Naive thymus-derived CD8-positive, alpha-beta T cell (primary cell): ENCODE measurements at regions not wholly inside any gene's neighbourhood (a gene's known extent, or its start where the extent isn't known, plus 50 kb on each side); places are given as distances from the start of the nearest gene placed in this dataset.
"Not testable (repeated sequence)": the region's sequence is repeated elsewhere in the genome, so short reads cannot be mapped to it uniquely, and the experiment has no call there.

Experiments
- ATAC-seq, 2 donors: fragments of 150-1000 bp; cut with Tn5 transposase in 1 of 2; sonication (Bioruptor Pico), chemical (Tn5 transposase) in 1 of 2; 1 replicate in 1 of 2; 2 replicates in 1 of 2; pipeline ENCODE4 v1.10.0; 2021; ENCODE audit warnings: mild to moderate bottlenecking in 2 of 2, moderate library complexity in 2 of 2
- POLR2A ChIA-PET: fragments of 350-600 bp; sonication (Branson Sonifier 250); formaldehyde crosslinking; loops from one replicate; lab custom pipeline; 2021; ENCODE audit warnings: antibody characterized with exemption; lab: Charles Lee
- DNase-seq, 10 donors: peaks; one replicate each; pipeline versions ENCODE4 v3.0.0 to v3.0.0-alpha.2; 2020 to 2022
- H3K27ac Mint-ChIP-seq, 10 donors: one replicate each; pipeline ENCODE4 v1.8.0; 2020 to 2022; ENCODE audit warnings: mild to moderate bottlenecking in 10 of 10, mixed read lengths in 10 of 10, moderate library complexity in 4 of 10, inconsistent platforms in 1 of 10
- H3K27me3 Mint-ChIP-seq, 5 donors: one replicate each; pipeline ENCODE4 v1.8.0; 2021 to 2022; ENCODE audit warnings: mixed read lengths in 5 of 5
- H3K36me3 Mint-ChIP-seq, 3 donors: one replicate each; pipeline ENCODE4 v1.8.0; 2020 to 2022; ENCODE audit warnings: mixed read lengths in 3 of 3, mild to moderate bottlenecking in 2 of 3, inconsistent platforms in 1 of 3
- H3K4me1 Mint-ChIP-seq, 4 donors: one replicate each; pipeline ENCODE4 v1.8.0; 2021 to 2022; ENCODE audit warnings: mixed read lengths in 4 of 4
- H3K4me3 Mint-ChIP-seq, 10 donors: one replicate each; pipeline ENCODE4 v1.8.0; 2020 to 2022; ENCODE audit warnings: mild to moderate bottlenecking in 10 of 10, mixed read lengths in 10 of 10, moderate library complexity in 6 of 10, inconsistent platforms in 1 of 10
- H3K9me3 Mint-ChIP-seq, 9 donors: one replicate each; pipeline ENCODE4 v1.8.0; 2020 to 2022; ENCODE audit warnings: mixed read lengths in 9 of 9, mild to moderate bottlenecking in 3 of 9, inconsistent platforms in 1 of 9, moderate library complexity in 1 of 9

DNA sequence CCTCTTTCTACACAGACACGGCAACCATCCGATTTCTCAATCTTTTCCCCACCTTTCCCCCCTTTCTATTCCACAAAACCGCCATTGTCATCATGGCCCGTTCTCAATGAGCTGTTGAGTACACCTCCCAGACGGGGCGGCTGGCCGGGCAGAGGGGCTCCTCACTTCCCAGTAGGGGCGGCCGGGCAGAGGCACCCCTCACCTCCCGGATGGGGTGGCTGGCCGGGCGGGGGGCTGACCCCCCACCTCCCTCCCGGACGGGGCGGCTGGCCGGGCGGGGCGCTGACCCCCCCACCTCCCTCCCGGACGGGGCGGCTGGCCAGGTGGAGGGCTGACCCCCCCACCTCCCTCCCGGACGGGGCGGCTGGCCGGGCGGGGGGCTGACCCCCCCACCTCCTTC, 168.0 kb upstream of the SPRED2 start:
- H3K27ac Mint-ChIP-seq, DNase-seq, H3K4me3 Mint-ChIP-seq, POLR2A ChIA-PET, H3K9me3 Mint-ChIP-seq, H3K36me3 Mint-ChIP-seq, ATAC-seq: not testable (repeated sequence)
- Mint-ChIP-seq H3K4me1 (peaks cover 0 to 21% (median 0%) of the 10 kb centered on the region in 4 donors), H3K27me3 (peaks cover 5 to 12% (median 10%) of the 10 kb centered on the region in 5 donors)

DNA sequence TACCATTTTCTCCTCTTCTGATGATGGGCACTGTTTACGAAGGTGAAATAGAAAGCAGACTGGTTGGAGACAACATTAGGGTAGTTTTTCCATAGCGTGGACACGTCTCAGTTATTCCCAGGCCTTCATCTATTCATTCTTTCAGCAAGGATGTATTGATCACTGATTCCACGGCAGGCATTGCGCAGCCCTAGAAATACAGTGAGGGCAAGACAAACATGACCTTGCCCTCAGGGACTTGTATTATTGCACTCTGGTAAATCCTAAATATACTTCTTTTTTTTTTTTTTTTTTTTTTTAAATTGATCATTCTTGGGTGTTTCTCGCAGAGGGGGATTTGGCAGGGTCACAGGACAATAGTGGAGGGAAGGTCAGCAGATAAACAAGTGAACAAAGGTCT, 167.3 kb upstream of the SPRED2 start:
- Mint-ChIP-seq H3K4me3 (no peak overlapping the region), H3K27ac (no peak overlapping the region), H3K27me3 (peaks cover 5 to 12% (median 10%) of the 10 kb centered on the region in 5 donors), H3K9me3 (peaks cover 0 to 4% (median 0%) of the 10 kb centered on the region in 9 donors), H3K36me3 (no peaks in the 10 kb centered on the region), H3K4me1 (peaks cover 0 to 14% (median 0%) of the 10 kb centered on the region in 4 donors)
- POLR2A ChIA-PET = no interaction called here
- ATAC-seq (no peak), DNase-seq (no peak)

DNA sequence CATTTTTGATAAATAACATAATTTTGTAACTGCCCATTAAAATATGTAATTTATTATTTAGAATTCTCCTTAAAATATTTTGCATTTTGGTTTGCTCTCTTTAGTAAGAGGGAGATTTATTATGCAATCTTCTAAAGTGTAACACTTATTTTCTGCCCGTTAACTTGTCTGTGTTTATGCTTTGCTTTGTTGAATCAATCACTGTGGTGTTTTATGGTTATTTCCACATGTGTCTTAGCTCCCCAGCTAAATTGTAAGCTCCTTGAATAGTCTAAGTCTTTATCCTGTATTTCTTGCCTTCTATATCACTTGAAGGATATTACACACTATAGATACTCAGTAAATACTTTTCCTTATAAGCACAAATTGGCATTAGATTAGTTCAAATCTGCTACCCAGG, 166.6 kb upstream of the SPRED2 start:
- Mint-ChIP-seq H3K9me3 (peaks cover 0 to 11% (median 0%) of the 10 kb centered on the region in 9 donors), H3K27me3 (peaks cover 5 to 12% (median 10%) of the 10 kb centered on the region in 5 donors), H3K36me3 (peaks cover 0 to 2% (median 0%) of the 10 kb centered on the region in 3 donors), H3K4me3 (no peak overlapping the region), H3K4me1 (peaks cover 0 to 7% (median 0%) of the 10 kb centered on the region in 4 donors), H3K27ac (no peak overlapping the region)
- DNase-seq (no peak), ATAC-seq (no peak)
- POLR2A ChIA-PET = no interaction called here

DNA sequence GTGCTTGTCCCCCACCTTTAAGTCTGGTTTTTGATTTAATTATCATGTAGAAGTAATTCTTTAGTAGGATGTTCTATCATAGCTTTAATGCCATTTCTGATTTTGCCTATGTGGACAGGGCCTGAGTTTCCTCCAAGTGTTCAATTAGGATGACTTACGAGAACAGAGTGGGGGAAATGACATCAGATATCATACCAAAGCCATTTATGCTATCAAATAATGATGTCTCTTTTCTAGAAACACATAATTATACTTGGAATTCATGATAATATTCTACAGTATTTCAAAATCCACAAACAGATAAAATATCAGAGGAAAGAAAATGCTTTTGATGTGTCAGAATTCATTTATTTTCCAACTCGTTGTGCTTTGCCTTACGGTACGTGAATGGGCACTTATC, 165.9 kb upstream of the SPRED2 start:
- POLR2A ChIA-PET = no interaction called here
- ATAC-seq (no peak), DNase-seq (no peak)
- Mint-ChIP-seq H3K27me3 (peaks cover 5 to 12% (median 10%) of the 10 kb centered on the region in 5 donors), H3K27ac (no peak overlapping the region), H3K4me3 (no peak overlapping the region), H3K36me3 (peaks cover 0 to 2% (median 0%) of the 10 kb centered on the region in 3 donors), H3K9me3 (peaks cover 0 to 13% (median 0%) of the 10 kb centered on the region in 9 donors), H3K4me1 (peaks cover 0 to 6% (median 0%) of the 10 kb centered on the region in 4 donors)

DNA sequence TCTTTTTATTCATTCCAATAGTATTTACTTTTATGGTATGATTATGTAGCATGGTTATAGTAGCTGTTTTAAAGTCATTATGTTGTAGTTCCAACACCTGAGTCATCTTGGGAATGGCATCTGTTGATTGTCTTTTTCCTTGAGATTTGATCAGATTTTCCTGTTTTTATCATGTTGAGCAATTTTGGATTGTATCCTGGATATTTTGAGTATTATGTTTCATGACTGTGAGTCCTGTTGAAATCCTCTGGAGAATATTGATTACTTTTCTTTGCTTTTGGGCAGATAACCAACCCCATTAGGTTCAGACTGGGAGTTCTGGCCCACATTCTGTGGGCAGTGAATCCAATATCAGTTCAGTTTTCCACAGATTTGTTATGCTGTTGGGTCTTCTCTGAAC, 163.2 kb upstream of the SPRED2 start:
- Mint-ChIP-seq H3K9me3 (peaks cover 0 to 13% (median 0%) of the 10 kb centered on the region in 9 donors), H3K4me3 (no peak overlapping the region), H3K36me3 (peaks cover 0 to 2% (median 0%) of the 10 kb centered on the region in 3 donors), H3K27ac (no peak overlapping the region), H3K27me3 (peaks cover 5 to 16% (median 10%) of the 10 kb centered on the region in 5 donors), H3K4me1 (no peaks in the 10 kb centered on the region)
- DNase-seq = no peak
- POLR2A ChIA-PET = no interaction called here
- no peak for ATAC-seq

DNA sequence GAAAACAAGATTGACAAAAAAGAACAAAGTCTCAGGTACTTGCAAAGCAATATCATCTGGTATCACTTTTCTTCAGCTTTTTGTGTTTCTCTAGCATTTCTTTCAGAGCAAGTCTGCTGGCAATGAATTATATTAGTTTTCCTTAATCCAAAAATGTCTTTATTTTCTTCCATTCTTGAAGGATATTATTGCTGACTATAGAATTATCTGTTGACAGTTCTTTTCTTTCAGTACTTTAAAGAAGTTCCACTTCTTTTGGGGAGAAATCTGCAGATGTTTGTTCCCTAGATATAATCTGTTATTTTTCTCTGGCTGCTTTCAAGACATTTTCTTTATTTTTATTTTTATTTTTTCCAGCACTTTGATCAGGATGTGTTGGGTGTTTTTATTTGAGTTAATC, 161.8 kb upstream of the SPRED2 start:
- no peak overlapping the region for H3K4me3 Mint-ChIP-seq
- POLR2A ChIA-PET = no interaction called here

DNA sequence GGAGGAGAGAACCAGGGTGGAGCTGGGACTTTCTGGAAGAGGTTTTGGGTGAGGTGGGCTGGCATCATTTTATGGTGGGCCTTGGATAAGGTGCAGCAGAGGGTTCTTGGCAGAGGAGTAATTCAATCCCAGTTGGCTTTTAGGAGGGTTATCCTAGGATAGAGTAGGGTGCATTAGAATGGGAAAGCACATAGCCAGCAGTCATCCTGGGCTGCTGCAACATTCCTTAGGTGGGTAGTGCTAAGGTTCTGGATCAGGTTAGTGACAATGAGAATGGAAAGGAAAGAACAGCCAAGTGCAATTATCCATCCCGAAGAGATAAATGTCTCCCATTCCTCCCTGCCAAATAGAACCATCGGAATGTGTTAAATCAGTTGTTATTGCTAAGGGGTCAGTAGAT, 157.3 kb upstream of the SPRED2 start:
- no peak overlapping the region for H3K27ac Mint-ChIP-seq
- POLR2A ChIA-PET = no interaction called here
- H3K27me3 Mint-ChIP-seq = peaks cover 0 to 20% (median 8%) of the 10 kb centered on the region in 5 donors
- DNase-seq = no peak
- no peaks in the 10 kb centered on the region for H3K4me1 Mint-ChIP-seq
- peaks cover 0 to 4% (median 2%) of the 10 kb centered on the region in 3 donors for H3K36me3 Mint-ChIP-seq
- H3K9me3 Mint-ChIP-seq = peaks cover 0 to 18% (median 0%) of the 10 kb centered on the region in 9 donors
- H3K4me3 Mint-ChIP-seq = no peak overlapping the region
- no peak for ATAC-seq

More for the DNA sequence above, 161.8 kb upstream of the SPRED2 start:
- Mint-ChIP-seq H3K9me3 (peaks cover 0 to 13% (median 0%) of the 10 kb centered on the region in 9 donors), H3K4me1 (no peaks in the 10 kb centered on the region), H3K27me3 (peaks cover 6 to 23% (median 10%) of the 10 kb centered on the region in 5 donors), H3K36me3 (peaks cover 0 to 2% (median 0%) of the 10 kb centered on the region in 3 donors), H3K27ac (no peak overlapping the region)
- DNase-seq (no peak), ATAC-seq (no peak)

DNA sequence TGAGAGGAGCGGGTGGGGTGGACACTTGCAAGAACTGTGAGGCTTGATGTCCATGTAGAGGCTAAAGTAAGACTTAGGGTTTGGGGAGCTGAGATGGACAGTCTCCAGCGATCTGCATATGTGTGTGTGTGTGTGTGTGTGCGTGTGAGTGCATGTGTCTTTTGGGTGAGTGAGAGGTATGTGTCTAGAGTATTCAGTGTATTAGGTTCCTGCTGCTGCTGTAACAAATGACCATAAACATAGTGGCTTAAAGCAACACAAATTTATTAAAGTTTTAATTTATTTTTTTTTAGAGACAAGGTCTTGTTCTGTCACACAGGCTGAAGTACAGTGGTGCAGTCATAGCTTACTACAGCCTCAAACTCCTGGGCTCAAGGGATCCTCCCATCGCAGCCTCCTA, 155.4 kb upstream of the SPRED2 start:
- Mint-ChIP-seq H3K36me3 (peaks cover 0 to 4% (median 0%) of the 10 kb centered on the region in 3 donors), H3K4me3 (no peak overlapping the region), H3K27ac (no peak overlapping the region), H3K27me3 (peaks cover 4 to 20% (median 8%) of the 10 kb centered on the region in 5 donors), H3K9me3 (peaks cover 0 to 9% (median 0%) of the 10 kb centered on the region in 9 donors), H3K4me1 (no peaks in the 10 kb centered on the region)
- POLR2A ChIA-PET = no interaction called here
- DNase-seq = no peak
- no peak for ATAC-seq

DNA sequence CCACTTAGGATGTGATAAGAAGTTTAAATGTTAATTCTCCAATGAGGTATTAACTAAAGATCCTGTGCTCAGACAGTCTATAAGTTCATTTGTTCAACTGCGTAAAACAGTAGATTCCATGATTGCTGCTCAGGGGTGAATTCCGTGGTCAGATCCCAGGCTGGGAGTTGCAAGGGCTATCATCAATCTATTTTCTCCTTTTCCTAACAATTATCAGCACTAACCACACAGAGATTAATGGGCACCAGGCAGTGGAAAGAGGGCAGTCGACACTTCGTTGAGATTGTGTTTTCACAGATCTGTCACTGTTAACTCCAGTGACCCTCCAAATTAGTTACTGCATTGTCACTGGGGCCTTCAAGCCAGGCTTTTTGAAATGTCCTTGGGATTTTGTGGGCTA, 154.1 kb upstream of the SPRED2 start:
- DNase-seq (no peak), ATAC-seq (no peak)
- Mint-ChIP-seq H3K9me3 (peaks cover 0 to 9% (median 0%) of the 10 kb centered on the region in 9 donors), H3K4me3 (no peak overlapping the region), H3K27me3 (peaks cover 4 to 20% (median 8%) of the 10 kb centered on the region in 5 donors), H3K27ac (no peak overlapping the region), H3K36me3 (peaks cover 0 to 4% (median 0%) of the 10 kb centered on the region in 3 donors), H3K4me1 (no peaks in the 10 kb centered on the region)
- POLR2A ChIA-PET = no interaction called here

DNA sequence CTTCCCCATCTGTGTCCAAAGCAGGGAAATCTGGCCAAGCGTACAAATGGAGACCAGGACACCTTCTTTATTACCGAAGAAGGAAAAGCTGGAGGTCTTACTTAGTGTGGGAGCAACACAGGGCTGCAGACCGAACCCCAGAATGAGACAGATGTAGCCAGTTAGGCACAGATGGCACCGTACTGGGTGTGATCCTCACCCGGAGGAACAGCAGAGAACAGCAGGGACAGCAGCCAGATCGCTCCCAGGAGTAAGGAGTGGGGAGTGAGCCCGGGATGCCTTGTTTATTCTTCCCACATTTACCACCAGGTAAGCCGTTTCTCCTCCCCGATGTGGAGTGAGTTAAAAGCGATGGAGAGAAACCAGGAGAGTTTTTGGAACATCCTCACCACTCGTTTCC, 150.7 kb upstream of the SPRED2 start:
- H3K9me3 Mint-ChIP-seq = peaks cover 0 to 4% (median 0%) of the 10 kb centered on the region in 9 donors
- DNase-seq (no peak), ATAC-seq (no peak)
- H3K4me3 Mint-ChIP-seq = no peak overlapping the region
- peaks cover 0 to 4% (median 0%) of the 10 kb centered on the region in 3 donors for H3K36me3 Mint-ChIP-seq
- POLR2A ChIA-PET = no interaction called here
- H3K4me1 Mint-ChIP-seq = no peaks in the 10 kb centered on the region
- peaks cover 4 to 17% (median 12%) of the 10 kb centered on the region in 5 donors for H3K27me3 Mint-ChIP-seq
- no peak overlapping the region for H3K27ac Mint-ChIP-seq

DNA sequence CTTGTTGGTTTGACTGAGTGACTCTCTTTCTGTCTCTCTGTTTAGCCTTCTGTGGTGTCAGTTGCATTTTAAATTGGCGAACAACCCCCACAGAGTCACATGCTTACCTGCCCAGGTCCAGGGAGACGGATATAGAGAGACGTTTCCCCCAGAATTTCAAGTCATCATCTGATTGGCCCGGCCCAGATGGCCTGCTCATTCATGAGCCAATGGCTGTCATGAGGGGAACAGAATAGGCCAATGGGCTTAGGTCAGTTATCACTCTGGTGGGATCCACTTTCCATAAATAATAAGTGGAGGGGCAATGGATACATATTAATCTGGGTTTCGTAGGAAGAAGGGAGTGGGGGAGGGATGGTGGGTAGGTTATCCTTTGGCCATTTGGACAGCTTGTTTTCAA, 150.0 kb upstream of the SPRED2 start:
- ATAC-seq (no peak), DNase-seq (no peak)
- Mint-ChIP-seq H3K4me1 (no peaks in the 10 kb centered on the region), H3K27ac (no peak overlapping the region), H3K9me3 (no peaks in the 10 kb centered on the region), H3K4me3 (no peak overlapping the region), H3K27me3 (peaks cover 4 to 18% (median 8%) of the 10 kb centered on the region in 5 donors), H3K36me3 (no peaks in the 10 kb centered on the region)
- POLR2A ChIA-PET = no interaction called here

DNA sequence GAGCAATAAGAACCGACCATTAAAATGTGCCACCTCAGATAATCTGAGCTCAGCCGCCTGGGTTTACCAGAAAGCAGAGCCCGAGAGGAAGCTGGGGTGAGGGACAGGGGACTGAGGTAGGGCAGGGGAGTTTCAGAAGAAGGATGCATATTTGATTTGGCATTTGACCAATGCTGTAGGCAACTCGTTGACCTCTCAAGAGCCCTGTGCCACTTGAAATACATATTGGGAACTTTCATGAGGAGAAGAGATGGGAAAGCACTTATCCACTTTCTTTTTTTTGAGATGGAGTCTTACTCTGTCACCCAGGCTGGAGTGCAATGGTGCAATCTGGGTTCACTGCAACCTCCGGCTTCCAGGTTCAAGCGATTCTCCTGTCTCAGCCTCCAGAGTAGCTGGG, 148.4 kb upstream of the SPRED2 start:
- no peaks in the 10 kb centered on the region for H3K9me3 Mint-ChIP-seq
- no peaks in the 10 kb centered on the region for H3K4me1 Mint-ChIP-seq
- POLR2A ChIA-PET = no interaction called here
- no peak for DNase-seq
- H3K27ac Mint-ChIP-seq = no peak overlapping the region
- ATAC-seq = no peak
- H3K27me3 Mint-ChIP-seq = peaks cover 1 to 20% (median 11%) of the 10 kb centered on the region in 5 donors
- H3K4me3 Mint-ChIP-seq = no peak overlapping the region
- H3K36me3 Mint-ChIP-seq = no peaks in the 10 kb centered on the region

DNA sequence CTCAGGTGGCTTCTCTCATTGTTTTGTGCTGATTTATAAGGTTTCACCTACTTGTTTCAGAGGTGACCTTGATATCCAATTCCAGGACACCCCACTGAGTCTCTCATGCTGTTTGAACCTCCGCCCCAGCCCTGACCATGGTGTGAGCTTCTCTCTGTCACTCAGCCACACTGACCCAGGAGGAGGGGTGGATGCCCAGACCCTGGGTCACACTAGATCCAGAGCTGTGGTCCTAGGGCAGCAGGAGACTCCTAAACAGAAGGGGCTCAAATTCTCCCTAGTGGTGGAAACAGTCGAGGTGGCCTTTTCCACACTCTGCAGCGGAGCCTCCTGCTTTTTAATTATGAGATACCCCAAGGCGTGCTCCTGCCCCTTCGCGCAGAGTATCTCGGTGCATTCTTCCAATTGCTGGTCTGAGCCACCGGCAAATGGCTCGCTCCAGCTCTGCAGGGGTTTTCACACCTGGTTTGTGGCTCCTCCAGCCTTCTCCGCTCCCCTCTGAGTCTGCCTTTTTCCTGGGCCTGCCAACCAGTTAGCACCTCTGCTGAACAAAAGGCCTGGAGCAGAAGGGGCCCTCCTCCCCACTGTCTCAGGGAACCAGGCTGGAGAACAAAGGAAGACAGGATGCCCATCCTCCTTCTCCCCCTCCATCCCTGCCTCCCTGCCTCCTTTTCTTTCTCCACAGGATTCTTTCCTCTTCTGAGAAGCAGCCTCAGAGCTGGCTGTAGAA, 147.3 kb upstream of the SPRED2 start:
- POLR2A ChIA-PET = no interaction called here
- no peak for DNase-seq
- peaks cover 1 to 20% (median 11%) of the 10 kb centered on the region in 5 donors for H3K27me3 Mint-ChIP-seq
- H3K4me1 Mint-ChIP-seq = peaks cover 0 to 3% (median 0%) of the 10 kb centered on the region in 4 donors
- no peaks in the 10 kb centered on the region for H3K9me3 Mint-ChIP-seq
- no peaks in the 10 kb centered on the region for H3K36me3 Mint-ChIP-seq
- no peak for ATAC-seq
- H3K27ac Mint-ChIP-seq = peak overlapping the region in 1 of 10 donors; percentile 61
- peak overlapping the region in 1 of 10 donors; percentile 4 for H3K4me3 Mint-ChIP-seq
